SJSA1 (cell line): ENCODE measurements at regions not wholly inside any gene's neighbourhood (a gene's known extent, or its start where the extent isn't known, plus 50 kb on each side); places are given as distances from the start of the nearest gene placed in this dataset.

ENCODE experiments used
- DNase-seq, 2 experiments: peaks; one replicate each; pipeline ENCODE4 v3.0.0-alpha.2; 2015 to 2020; ENCODE audit warnings: low spot score in 2 of 2, low read depth in 1 of 2
- H3K27ac ChIP-seq: fragments of 250-450 bp; sonication (Bioruptor Pico); 2 replicates; pipeline ENCODE4 v1.5.1; 2020; ENCODE audit warnings: mild to moderate bottlenecking, moderate library complexity
- H3K27me3 ChIP-seq: fragments of 250-450 bp; sonication (Bioruptor Pico); replicated peaks from 2 replicates; pipeline ENCODE4 v1.5.1; 2020; ENCODE audit warnings: mild to moderate bottlenecking, moderate library complexity
- H3K36me3 ChIP-seq: fragments of 250-450 bp; sonication (Bioruptor Pico); 2 replicates; pipeline ENCODE4 v1.5.1; 2020; ENCODE audit warnings: mild to moderate bottlenecking
- H3K4me1 ChIP-seq: fragments of 250-450 bp; sonication (Bioruptor Pico); replicated peaks from 2 replicates; pipeline ENCODE4 v1.6.1; 2021; ENCODE audit warnings: mild to moderate bottlenecking
- H3K4me3 ChIP-seq: fragments of 250-450 bp; sonication (Bioruptor Pico); 2 replicates; pipeline ENCODE4 v1.5.1; 2020; ENCODE audit warnings: mild to moderate bottlenecking
- H3K9me3 ChIP-seq: fragments of 250-450 bp; sonication (Bioruptor Pico); replicated peaks from 2 replicates; pipeline ENCODE4 v1.5.1; 2020; ENCODE audit warnings: mild to moderate bottlenecking

- peaks cover 44% of the 10 kb centered on the region for H3K4me1 ChIP-seq
- H3K9me3 ChIP-seq = no peaks in the 10 kb centered on the region
- no peak overlapping the region for H3K4me3 ChIP-seq
- no peaks in the 10 kb centered on the region for H3K36me3 ChIP-seq
- DNase-seq = no peak
- no peak overlapping the region for H3K27ac ChIP-seq
- no peaks in the 10 kb centered on the region for H3K27me3 ChIP-seq
Measured at GRCh38 chr2:181398000-181398399, 59.2 kb upstream of the ITGA4 start.

DNA sequence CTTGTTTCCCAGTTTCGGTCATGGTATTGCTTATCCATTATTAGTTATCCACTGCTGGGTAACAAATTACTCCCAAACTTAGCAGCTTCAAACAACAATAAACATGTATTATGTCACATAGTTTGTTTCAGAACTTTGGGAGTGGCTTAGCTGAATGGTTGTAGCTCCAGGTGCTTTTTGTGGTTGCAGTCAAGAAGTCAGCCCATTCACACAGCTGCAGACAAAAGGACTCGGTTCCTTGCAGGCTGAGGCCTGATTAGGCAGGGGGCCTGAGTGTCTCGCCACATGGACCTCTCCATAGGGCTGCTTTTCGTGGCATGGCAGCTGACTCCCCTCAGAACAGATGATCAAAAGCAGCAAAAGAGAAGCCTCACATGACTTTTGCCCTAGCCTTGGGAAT lies 58.2 kb upstream of the ITGA4 start:
- H3K4me3 ChIP-seq = no peak overlapping the region
- peaks cover 38% of the 10 kb centered on the region for H3K4me1 ChIP-seq
- H3K27ac ChIP-seq = no peak overlapping the region
- no peaks in the 10 kb centered on the region for H3K27me3 ChIP-seq
- DNase-seq = no peak
- H3K36me3 ChIP-seq = no peaks in the 10 kb centered on the region
- H3K9me3 ChIP-seq = no peaks in the 10 kb centered on the region

- no peaks in the 10 kb centered on the region for H3K27me3 ChIP-seq
- no peak for DNase-seq
- no peak overlapping the region for H3K27ac ChIP-seq
- peaks cover 9% of the 10 kb centered on the region; the same call in 1 of the 2 replicates for H3K4me1 ChIP-seq
- no peaks in the 10 kb centered on the region; the same call in 1 of the 2 replicates for H3K9me3 ChIP-seq
- no peaks in the 10 kb centered on the region for H3K36me3 ChIP-seq
- no peak overlapping the region for H3K4me3 ChIP-seq
Measured at GRCh38 chr2:181404472-181404871, 52.7 kb upstream of the ITGA4 start.

DNA sequence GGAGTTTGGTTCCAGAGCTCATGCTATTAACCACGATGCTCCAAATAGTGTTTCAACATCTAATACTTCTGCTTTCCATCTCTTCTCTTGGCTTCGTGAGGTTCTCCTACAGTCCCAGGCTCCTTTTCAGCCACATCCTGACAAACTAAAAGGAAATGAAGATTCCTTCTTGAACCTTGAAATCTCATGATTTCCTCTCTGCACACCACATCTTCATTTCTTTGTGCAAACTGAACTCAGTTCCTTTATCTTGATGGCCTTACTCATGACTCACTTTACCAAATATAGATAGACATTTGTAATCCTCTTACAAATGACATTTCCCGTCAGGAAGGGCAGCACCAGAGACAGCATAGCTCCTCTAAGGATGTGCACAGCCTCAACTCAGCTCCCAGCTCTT lies 50.0 kb upstream of the ITGA4 start:
- H3K27me3 ChIP-seq = no peaks in the 10 kb centered on the region
- H3K9me3 ChIP-seq = no peaks in the 10 kb centered on the region; the same call in 1 of the 2 replicates
- peaks cover 2% of the 10 kb centered on the region; the same call in 1 of the 2 replicates for H3K4me1 ChIP-seq
- H3K36me3 ChIP-seq = no peaks in the 10 kb centered on the region
- no peak overlapping the region for H3K27ac ChIP-seq
- H3K4me3 ChIP-seq = no peak overlapping the region
- DNase-seq = no peak
